ENCODE measurements at regions not wholly inside any gene's neighbourhood (a gene's known extent, or its start where the extent isn't known, plus 50 kb on each side); places are given as distances from the start of the nearest gene placed in this dataset.
"Not testable (repeated sequence)": the region's sequence is repeated elsewhere in the genome, so short reads cannot be mapped to it uniquely, and the experiment has no call there.

GRCh38 chr3:95343228-95343627 is 1280.4 kb downstream of the NSUN3 start:
- no peak overlapping the region for H3K4me2 ChIP-seq (ENCODE audit: low read length)
- TF ChIP-seq EZH2phosphoT487 (IDR thresholded peaks at IDR 0.05; ENCODE audit: borderline replicate concordance, low read length) (no peak), CTCF (IDR thresholded peaks at IDR 0.05; ENCODE audit: low read depth, low read length, poor library complexity, severe bottlenecking) (no peak)

GRCh38 chr3:95343767-95344166 is 1280.9 kb downstream of the NSUN3 start:
- H3K9me2 ChIP-seq (replicated peaks; ENCODE audit: control insufficient read depth, low read length): no peaks in the 10 kb centered on the region
- no peak overlapping the region for H3K4me3 ChIP-seq (ENCODE audit: low read length)
- H3K36me3 ChIP-seq (ENCODE audit: control insufficient read depth, low read length): no peaks in the 10 kb centered on the region
- H3K4me2 ChIP-seq (ENCODE audit: low read length): no peak overlapping the region
- no peaks in the 10 kb centered on the region for H3F3A ChIP-seq (ENCODE audit: control insufficient read depth, insufficient read depth)
- no peak overlapping the region for H3K27ac ChIP-seq (ENCODE audit: low read depth, low read length)
- no peaks in the 10 kb centered on the region for H3K79me2 ChIP-seq (ENCODE audit: control insufficient read depth, low read length)
- H3K9me3 ChIP-seq (ENCODE audit: control insufficient read depth, insufficient read depth, low read length): no peaks in the 10 kb centered on the region
- H4K20me1 ChIP-seq (ENCODE audit: control insufficient read depth, insufficient read depth, low read depth, low read length): no peaks in the 10 kb centered on the region
- TF ChIP-seq EZH2phosphoT487 (IDR thresholded peaks at IDR 0.05; ENCODE audit: borderline replicate concordance, low read length) (no peak), CTCF (IDR thresholded peaks at IDR 0.05; ENCODE audit: low read depth, low read length, poor library complexity, severe bottlenecking) (no peak)
- H3K4me1 ChIP-seq (ENCODE audit: control insufficient read depth, low read length): no peaks in the 10 kb centered on the region
- H3K27me3 ChIP-seq (ENCODE audit: control insufficient read depth, low read length): no peaks in the 10 kb centered on the region

More at GRCh38 chr3:95343228-95343627, 1280.4 kb downstream of the NSUN3 start:
- Histone ChIP-seq H3K36me3 (ENCODE audit: control insufficient read depth, low read length) (no peaks in the 10 kb centered on the region), H3K4me1 (ENCODE audit: control insufficient read depth, low read length) (no peaks in the 10 kb centered on the region), H3F3A (ENCODE audit: control insufficient read depth, insufficient read depth) (no peaks in the 10 kb centered on the region), H4K20me1 (ENCODE audit: control insufficient read depth, insufficient read depth, low read depth, low read length) (no peaks in the 10 kb centered on the region), H3K4me3 (ENCODE audit: low read length) (no peak overlapping the region), H3K27me3 (ENCODE audit: control insufficient read depth, low read length) (no peaks in the 10 kb centered on the region), H3K27ac (ENCODE audit: low read depth, low read length) (no peak overlapping the region), H3K9me2 (replicated peaks; ENCODE audit: control insufficient read depth, low read length) (no peaks in the 10 kb centered on the region), H3K79me2 (ENCODE audit: control insufficient read depth, low read length) (no peaks in the 10 kb centered on the region), H3K9me3 (ENCODE audit: control insufficient read depth, insufficient read depth, low read length) (no peaks in the 10 kb centered on the region)

- not testable (repeated sequence) for H3K27me3 ChIP-seq (ENCODE audit: control insufficient read depth, low read length); H3K4me1 ChIP-seq (ENCODE audit: control insufficient read depth, low read length); H3K79me2 ChIP-seq (ENCODE audit: control insufficient read depth, low read length); H3K27ac ChIP-seq (ENCODE audit: low read depth, low read length); H3K4me2 ChIP-seq (ENCODE audit: low read length); H3K36me3 ChIP-seq (ENCODE audit: control insufficient read depth, low read length); H3K9me2 ChIP-seq (replicated peaks; ENCODE audit: control insufficient read depth, low read length); H3K4me3 ChIP-seq (ENCODE audit: low read length); H4K20me1 ChIP-seq (ENCODE audit: control insufficient read depth, insufficient read depth, low read depth, low read length); H3K9me3 ChIP-seq (ENCODE audit: control insufficient read depth, insufficient read depth, low read length); H3F3A ChIP-seq (ENCODE audit: control insufficient read depth, insufficient read depth)
Observed at GRCh38 chr3:95347936-95348335, 1285.1 kb downstream of the NSUN3 start.

GRCh38 chr3:95348879-95349278 is 1286.0 kb downstream of the NSUN3 start:
- Histone ChIP-seq H3K36me3 (ENCODE audit: control insufficient read depth, low read length) (no peaks in the 10 kb centered on the region), H3K27ac (ENCODE audit: low read depth, low read length) (no peak overlapping the region)

More at GRCh38 chr3:95348879-95349278, 1286.0 kb downstream of the NSUN3 start:
- Histone ChIP-seq H3K4me3 (ENCODE audit: low read length) (no peak overlapping the region), H3K4me1 (ENCODE audit: control insufficient read depth, low read length) (no peaks in the 10 kb centered on the region), H3K4me2 (ENCODE audit: low read length) (no peak overlapping the region), H3K9me2 (replicated peaks; ENCODE audit: control insufficient read depth, low read length) (no peaks in the 10 kb centered on the region), H3K79me2 (ENCODE audit: control insufficient read depth, low read length) (no peaks in the 10 kb centered on the region), H4K20me1 (ENCODE audit: control insufficient read depth, insufficient read depth, low read depth, low read length) (no peaks in the 10 kb centered on the region), H3F3A (ENCODE audit: control insufficient read depth, insufficient read depth) (no peaks in the 10 kb centered on the region), H3K9me3 (ENCODE audit: control insufficient read depth, insufficient read depth, low read length) (no peaks in the 10 kb centered on the region), H3K27me3 (ENCODE audit: control insufficient read depth, low read length) (no peaks in the 10 kb centered on the region)
- TF ChIP-seq EZH2phosphoT487 (IDR thresholded peaks at IDR 0.05; ENCODE audit: borderline replicate concordance, low read length) (no peak), CTCF (IDR thresholded peaks at IDR 0.05; ENCODE audit: low read depth, low read length, poor library complexity, severe bottlenecking) (no peak)

All from DOHH2 (cell line).